OCI-LY1 (cell line): ENCODE measurements at regions not wholly inside any gene's neighbourhood (a gene's known extent, or its start where the extent isn't known, plus 50 kb on each side); places are given as distances from the start of the nearest gene placed in this dataset.

ENCODE experiments used
- H2AFZ ChIP-seq: fragments of 200-600 bp; sonication (generic), shearing (Covaris generic); 2 replicates; pipeline ENCODE4 v1.6.0; 2014; ENCODE audit warnings: antibody characterized with exemption, mild to moderate bottlenecking, low read length
- H3F3A ChIP-seq: fragments of 200-600 bp; sonication (generic), shearing (Covaris generic); 2 replicates; pipeline ENCODE4 v1.6.0; 2014; ENCODE audit warnings: mild to moderate bottlenecking, antibody characterized with exemption, low read length, moderate library complexity; ENCODE audit not compliant: insufficient read depth
- H3K27ac ChIP-seq: fragments of 200-600 bp; sonication (generic); 2 replicates; pipeline ENCODE4 v1.5.1; 2014; ENCODE audit warnings: low read length, mixed run types, mild to moderate bottlenecking, low read depth; ENCODE audit not compliant: poor library complexity, severe bottlenecking
- H3K27me3 ChIP-seq: fragments of 200-600 bp; sonication (generic); 2 replicates; pipeline ENCODE4 v1.6.0; 2014; ENCODE audit warnings: antibody characterized with exemption, mild to moderate bottlenecking, low read length, moderate library complexity; ENCODE audit not compliant: insufficient read depth
- H3K36me3 ChIP-seq: fragments of 200-600 bp; sonication (generic); 2 replicates; pipeline ENCODE4 v1.6.1; 2014; ENCODE audit warnings: mild to moderate bottlenecking, antibody characterized with exemption, low read length, moderate library complexity, mixed read lengths; ENCODE audit not compliant: insufficient read depth
- H3K4me1 ChIP-seq: fragments of 200-600 bp; sonication (generic); 2 replicates; pipeline ENCODE4 v1.5.1; 2014; ENCODE audit warnings: mild to moderate bottlenecking, low read length, moderate library complexity; ENCODE audit not compliant: insufficient read depth, severe bottlenecking
- H3K4me2 ChIP-seq: fragments of 200-600 bp; sonication (generic), shearing (Covaris generic); 2 replicates; pipeline ENCODE4 v1.6.1; 2014; ENCODE audit warnings: low read length
- H3K4me3 ChIP-seq: fragments of 200-600 bp; sonication (generic); 2 replicates; pipeline ENCODE4 v1.5.1; 2014; ENCODE audit warnings: low read length, low read depth, mild to moderate bottlenecking, mixed read lengths; ENCODE audit not compliant: poor library complexity, severe bottlenecking
- H3K79me2 ChIP-seq: fragments of 200-600 bp; shearing (Covaris generic); 2 replicates; pipeline ENCODE4 v1.6.1; 2016; ENCODE audit warnings: mixed run types, low read length, mixed read lengths; ENCODE audit not compliant: insufficient read depth
- H3K9ac ChIP-seq: fragments of 200-600 bp; sonication (generic), shearing (Covaris generic); 2 replicates; pipeline ENCODE4 v1.6.1; 2014; ENCODE audit warnings: mild to moderate bottlenecking, low read length, mixed read lengths
- H3K9me2 ChIP-seq: fragments of 200-600 bp; sonication (generic), shearing (Covaris generic); 2 replicates; pipeline ENCODE4 v1.6.1; 2014; ENCODE audit warnings: low read depth, mild to moderate bottlenecking, low read length, mixed read lengths
- H3K9me3 ChIP-seq: fragments of 200-600 bp; shearing (Covaris generic); 2 replicates; pipeline ENCODE4 v1.6.1; 2014; ENCODE audit warnings: low read length, mixed read lengths
- H4K20me1 ChIP-seq: fragments of 200-600 bp; sonication (generic), shearing (Covaris generic); 2 replicates; pipeline ENCODE4 v1.6.0; 2016; ENCODE audit warnings: mild to moderate bottlenecking, low read length; ENCODE audit not compliant: insufficient read depth
- EZH2 ChIP-seq: fragments of 200-600 bp; sonication (generic), shearing (Covaris generic); IDR thresholded peaks from 2 replicates; pipeline ENCODE4 v1.8.0; 2017; ENCODE audit warnings: borderline replicate concordance, mixed run types, mild to moderate bottlenecking, antibody characterized with exemption, low read length, moderate library complexity, mixed read lengths
- TF ChIP-seq, protein P1 (sequence below): fragments of 200-600 bp; sonication (generic), shearing (Covaris generic); IDR thresholded peaks from 2 replicates; pipeline ENCODE4 v1.5.1; 2017; ENCODE audit warnings: mild to moderate bottlenecking, antibody characterized with exemption, low read length, moderate library complexity, mixed read lengths

DNA sequence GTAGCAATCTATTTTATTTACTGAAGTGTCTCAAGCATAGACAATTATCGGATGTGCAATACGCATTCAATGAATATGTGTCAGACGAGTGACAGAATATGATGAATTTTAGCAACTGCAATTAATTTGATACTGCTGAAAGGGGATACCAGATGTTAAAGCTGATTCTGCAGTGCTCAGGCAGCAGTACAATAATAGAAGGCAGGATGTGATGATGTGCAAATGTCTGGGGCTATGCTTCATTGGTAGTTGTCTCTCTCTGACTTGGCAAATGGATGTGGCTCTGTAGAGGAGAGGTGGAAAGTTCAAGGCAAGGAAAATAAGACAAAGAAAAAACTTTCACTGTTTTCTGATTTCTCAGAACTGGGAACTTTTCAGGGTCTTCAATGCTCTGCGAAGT is 721.2 kb downstream of the CDH18 start:
- Histone ChIP-seq H3K27me3 (no peaks in the 10 kb centered on the region), H3K4me1 (peaks cover 18% of the 10 kb centered on the region), H3K79me2 (no peaks in the 10 kb centered on the region), H3K27ac (no peak overlapping the region), H3F3A (no peaks in the 10 kb centered on the region), H3K9me3 (no peaks in the 10 kb centered on the region), H3K9ac (no peak overlapping the region), H3K36me3 (no peaks in the 10 kb centered on the region), H3K9me2 (no peaks in the 10 kb centered on the region), H2AFZ (no peak overlapping the region), H4K20me1 (no peaks in the 10 kb centered on the region), H3K4me3 (no peak overlapping the region), H3K4me2 (no peak overlapping the region)
- TF ChIP-seq, protein P1, sequence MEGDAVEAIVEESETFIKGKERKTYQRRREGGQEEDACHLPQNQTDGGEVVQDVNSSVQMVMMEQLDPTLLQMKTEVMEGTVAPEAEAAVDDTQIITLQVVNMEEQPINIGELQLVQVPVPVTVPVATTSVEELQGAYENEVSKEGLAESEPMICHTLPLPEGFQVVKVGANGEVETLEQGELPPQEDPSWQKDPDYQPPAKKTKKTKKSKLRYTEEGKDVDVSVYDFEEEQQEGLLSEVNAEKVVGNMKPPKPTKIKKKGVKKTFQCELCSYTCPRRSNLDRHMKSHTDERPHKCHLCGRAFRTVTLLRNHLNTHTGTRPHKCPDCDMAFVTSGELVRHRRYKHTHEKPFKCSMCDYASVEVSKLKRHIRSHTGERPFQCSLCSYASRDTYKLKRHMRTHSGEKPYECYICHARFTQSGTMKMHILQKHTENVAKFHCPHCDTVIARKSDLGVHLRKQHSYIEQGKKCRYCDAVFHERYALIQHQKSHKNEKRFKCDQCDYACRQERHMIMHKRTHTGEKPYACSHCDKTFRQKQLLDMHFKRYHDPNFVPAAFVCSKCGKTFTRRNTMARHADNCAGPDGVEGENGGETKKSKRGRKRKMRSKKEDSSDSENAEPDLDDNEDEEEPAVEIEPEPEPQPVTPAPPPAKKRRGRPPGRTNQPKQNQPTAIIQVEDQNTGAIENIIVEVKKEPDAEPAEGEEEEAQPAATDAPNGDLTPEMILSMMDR: no peak
- TF ChIP-seq EZH2: no peak

DNA sequence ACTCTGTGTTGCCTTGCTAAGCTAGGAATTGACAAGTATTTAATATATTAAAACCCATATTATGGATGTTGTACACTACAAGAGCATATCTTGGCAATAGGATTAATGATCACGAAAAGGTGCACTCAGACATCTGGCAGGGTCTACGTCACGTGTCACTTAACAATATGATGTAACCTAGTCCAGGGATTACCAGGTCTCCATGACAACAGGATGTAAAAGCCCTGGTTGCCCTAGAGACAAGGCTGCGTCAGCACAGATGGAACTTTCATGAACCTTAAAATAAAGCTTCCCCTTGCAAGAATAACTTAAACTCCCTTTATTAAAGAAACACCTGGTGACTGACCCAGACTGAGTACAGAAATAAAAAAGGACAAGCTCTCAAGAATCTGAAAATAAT is 717.8 kb downstream of the CDH18 start:
- TF ChIP-seq, protein P1: no peak
- no peak for TF ChIP-seq EZH2

DNA sequence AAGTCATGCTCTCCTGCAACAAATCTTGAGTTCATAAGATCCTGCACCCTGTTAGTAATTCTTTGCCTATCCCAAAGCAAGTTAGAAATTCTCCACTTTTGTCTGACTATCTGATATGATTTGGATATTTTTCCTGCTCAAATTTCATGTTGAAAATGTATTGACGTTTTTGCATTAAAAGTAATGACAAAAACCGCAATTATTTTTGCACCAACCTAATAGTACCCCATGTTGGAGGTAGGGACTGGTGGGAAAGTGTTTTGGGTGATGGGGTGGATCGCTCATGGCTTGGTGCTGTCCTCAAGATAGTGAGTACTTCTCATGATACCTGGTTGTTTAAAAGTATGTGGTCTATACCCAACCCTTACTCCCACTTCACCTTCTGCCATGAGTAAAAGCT is 713.4 kb downstream of the CDH18 start:
- Histone ChIP-seq H3K27ac (no peak overlapping the region), H4K20me1 (no peaks in the 10 kb centered on the region), H3F3A (no peaks in the 10 kb centered on the region), H3K4me3 (no peak overlapping the region), H3K9me2 (no peaks in the 10 kb centered on the region), H3K9me3 (no peaks in the 10 kb centered on the region), H3K79me2 (no peaks in the 10 kb centered on the region), H3K4me1 (peaks cover 17% of the 10 kb centered on the region), H3K36me3 (no peaks in the 10 kb centered on the region), H2AFZ (no peak overlapping the region), H3K9ac (no peak overlapping the region), H3K27me3 (no peaks in the 10 kb centered on the region), H3K4me2 (no peak overlapping the region)
- TF ChIP-seq, protein P1: no peak
- TF ChIP-seq EZH2: no peak

More for the DNA sequence above, 717.8 kb downstream of the CDH18 start:
- Histone ChIP-seq H3F3A (no peaks in the 10 kb centered on the region), H3K9me3 (no peaks in the 10 kb centered on the region), H3K36me3 (no peaks in the 10 kb centered on the region), H4K20me1 (no peaks in the 10 kb centered on the region), H3K79me2 (no peaks in the 10 kb centered on the region), H3K4me3 (no peak overlapping the region), H3K27ac (peak overlapping the region; percentile 70), H3K9me2 (no peaks in the 10 kb centered on the region), H3K4me2 (peak overlapping the region; percentile 27; the same call in 1 of the 2 replicates), H2AFZ (no peak overlapping the region), H3K4me1 (peaks cover 18% of the 10 kb centered on the region), H3K9ac (no peak overlapping the region), H3K27me3 (no peaks in the 10 kb centered on the region)
